22Rv1 (cell line): ENCODE measurements at regions not wholly inside any gene's neighbourhood (a gene's known extent, or its start where the extent isn't known, plus 50 kb on each side); places are given as distances from the start of the nearest gene placed in this dataset.

Experiments used
- ZFX ChIP-seq: fragments of 450-650 bp; IDR thresholded peaks from 2 replicates; pipeline ENCODE4 v1.6.1; 2017; ENCODE audit warnings: antibody characterized with exemption, borderline replicate concordance
- TF ChIP-seq, protein P1 (sequence below): fragments of 450-650 bp; IDR thresholded peaks from 2 replicates; pipeline ENCODE4 v1.5.1; 2017; ENCODE audit warnings: mild to moderate bottlenecking

DNA sequence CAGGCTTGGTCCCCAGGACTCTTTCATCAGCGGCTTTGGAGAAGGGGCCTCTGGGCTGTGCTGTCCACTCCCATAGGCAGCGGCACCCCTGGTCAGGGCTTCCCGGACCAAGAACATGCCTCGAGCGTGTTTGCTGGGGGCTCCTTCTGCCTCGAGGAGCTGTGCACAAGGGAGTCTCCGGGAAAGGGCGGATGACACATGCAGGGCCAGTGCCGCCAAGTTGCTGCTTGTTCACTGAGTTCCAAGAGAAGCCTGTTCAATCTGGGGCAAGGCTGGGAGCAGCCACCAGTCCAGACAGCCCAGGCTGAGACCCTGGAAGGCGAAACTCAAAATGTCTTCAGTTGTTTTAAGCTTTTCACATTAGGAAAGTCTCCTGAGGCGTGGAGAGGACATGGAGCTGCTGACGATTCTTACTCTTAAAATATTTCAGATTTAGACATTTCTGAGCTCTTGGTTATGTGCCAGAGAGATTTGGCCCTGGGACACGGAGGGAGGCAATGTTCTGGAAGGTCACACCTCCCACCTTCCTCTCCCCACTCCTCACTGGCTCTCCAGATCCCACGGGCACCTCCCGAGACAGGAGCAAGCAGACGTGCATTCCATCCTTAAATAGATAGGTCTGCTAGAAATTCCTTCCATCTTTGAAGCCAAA is 84.5 kb upstream of the ZNF469 start:
- TF ChIP-seq, protein P1, sequence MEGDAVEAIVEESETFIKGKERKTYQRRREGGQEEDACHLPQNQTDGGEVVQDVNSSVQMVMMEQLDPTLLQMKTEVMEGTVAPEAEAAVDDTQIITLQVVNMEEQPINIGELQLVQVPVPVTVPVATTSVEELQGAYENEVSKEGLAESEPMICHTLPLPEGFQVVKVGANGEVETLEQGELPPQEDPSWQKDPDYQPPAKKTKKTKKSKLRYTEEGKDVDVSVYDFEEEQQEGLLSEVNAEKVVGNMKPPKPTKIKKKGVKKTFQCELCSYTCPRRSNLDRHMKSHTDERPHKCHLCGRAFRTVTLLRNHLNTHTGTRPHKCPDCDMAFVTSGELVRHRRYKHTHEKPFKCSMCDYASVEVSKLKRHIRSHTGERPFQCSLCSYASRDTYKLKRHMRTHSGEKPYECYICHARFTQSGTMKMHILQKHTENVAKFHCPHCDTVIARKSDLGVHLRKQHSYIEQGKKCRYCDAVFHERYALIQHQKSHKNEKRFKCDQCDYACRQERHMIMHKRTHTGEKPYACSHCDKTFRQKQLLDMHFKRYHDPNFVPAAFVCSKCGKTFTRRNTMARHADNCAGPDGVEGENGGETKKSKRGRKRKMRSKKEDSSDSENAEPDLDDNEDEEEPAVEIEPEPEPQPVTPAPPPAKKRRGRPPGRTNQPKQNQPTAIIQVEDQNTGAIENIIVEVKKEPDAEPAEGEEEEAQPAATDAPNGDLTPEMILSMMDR, result no peak
- TF ChIP-seq ZFX, result no peak
